ENCODE measurements at regions not wholly inside any gene's neighbourhood (a gene's known extent, or its start where the extent isn't known, plus 50 kb on each side); places are given as distances from the start of the nearest gene placed in this dataset.

DNA sequence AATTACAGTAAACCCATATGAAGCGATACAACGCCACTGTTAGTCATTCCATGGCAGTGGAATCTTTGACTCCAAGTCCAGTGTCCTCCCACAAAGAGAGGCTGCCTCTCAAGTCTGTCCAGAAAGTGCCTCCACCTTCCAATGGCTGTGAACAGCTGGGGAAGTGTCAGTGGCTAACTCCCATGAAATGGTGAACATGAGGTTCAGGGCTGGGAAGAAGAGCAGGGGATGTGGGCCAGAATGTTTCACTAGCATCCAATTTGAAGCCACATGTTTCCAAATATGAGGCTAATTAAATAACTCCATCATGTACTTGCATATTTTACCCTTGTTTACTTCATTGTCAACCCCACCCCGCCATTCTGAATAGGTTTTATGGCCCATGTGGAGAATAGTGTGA lies 53.1 kb upstream of the CHST15 start:
- no peak overlapping the region for H2BK15ac ChIP-seq (ENCODE audit: low read depth, low read length)
- no TSS peak for BruUV-seq (replicated peaks)
- TF ChIP-seq RAD21 (IDR thresholded peaks at IDR 0.05; ENCODE audit: low read length) (no peak), MAFK (IDR thresholded peaks at IDR 0.05; ENCODE audit: low read depth, low read length) (no peak), MXI1 (IDR thresholded peaks at IDR 0.05; ENCODE audit: borderline replicate concordance, low read depth, low read length) (no peak), CEBPB (IDR thresholded peaks at IDR 0.05; ENCODE audit: low read depth, low read length) (no peak), CHD1 (IDR thresholded peaks at IDR 0.05; ENCODE audit: low read depth, low read length) (no peak), MAZ (IDR thresholded peaks at IDR 0.05; ENCODE audit: borderline replicate concordance, low read depth, low read length) (no peak), RCOR1 (IDR thresholded peaks at IDR 0.05; ENCODE audit: insufficient replicate concordance, low read length) (no peak), FOS (IDR thresholded peaks at IDR 0.05; ENCODE audit: low read depth, low read length) (no peak), POLR2A (IDR thresholded peaks at IDR 0.05; ENCODE audit: low read depth, low read length) (no peak), SMC3 (IDR thresholded peaks at IDR 0.05; ENCODE audit: low read depth, low read length) (no peak), RFX5 (IDR thresholded peaks at IDR 0.05; ENCODE audit: low read depth, low read length) (no peak)
- TF ChIP-seq, protein P1, sequence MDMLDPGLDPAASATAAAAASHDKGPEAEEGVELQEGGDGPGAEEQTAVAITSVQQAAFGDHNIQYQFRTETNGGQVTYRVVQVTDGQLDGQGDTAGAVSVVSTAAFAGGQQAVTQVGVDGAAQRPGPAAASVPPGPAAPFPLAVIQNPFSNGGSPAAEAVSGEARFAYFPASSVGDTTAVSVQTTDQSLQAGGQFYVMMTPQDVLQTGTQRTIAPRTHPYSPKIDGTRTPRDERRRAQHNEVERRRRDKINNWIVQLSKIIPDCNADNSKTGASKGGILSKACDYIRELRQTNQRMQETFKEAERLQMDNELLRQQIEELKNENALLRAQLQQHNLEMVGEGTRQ (IDR thresholded peaks at IDR 0.05; ENCODE audit: low read depth, low read length): no peak
- H3K4ac ChIP-seq (ENCODE audit: low read depth, low read length): no peak overlapping the region
- no peak overlapping the region for H2BK120ac ChIP-seq (ENCODE audit: low read depth, low read length)
- DNase-seq (no peak), ATAC-seq (ENCODE audit: low read depth) (no peak)
- H3K4me3 ChIP-seq (ENCODE audit: insufficient read depth, low read depth, low read length): no peak overlapping the region
- H3K79me1 ChIP-seq (ENCODE audit: low read depth in 1 of 2, low read length in 2 of 2): no peaks in the 10 kb centered on the region
- ChIA-PET POLR2A (ENCODE audit: unreplicated experiment) (no interaction called here), CTCF (no interaction called here)
- no peaks in the 10 kb centered on the region for H3K4me1 ChIP-seq (ENCODE audit: control insufficient read depth, insufficient read depth, low read length)
- H4K5ac ChIP-seq (ENCODE audit: low read depth, low read length): no peak overlapping the region
- H3K14ac ChIP-seq (replicated peaks; ENCODE audit: low read depth, low read length): no peak overlapping the region
- no peaks in the 10 kb centered on the region for H3K36me3 ChIP-seq (ENCODE audit: control insufficient read depth, insufficient read depth, low read length)
- no peak overlapping the region for H2BK20ac ChIP-seq (ENCODE audit: low read depth, low read length)
- no peaks in the 10 kb centered on the region for H3K27me3 ChIP-seq (ENCODE audit: control insufficient read depth, insufficient read depth, low read length)
- WGBS, 2 experiments (ENCODE audit: extremely low coverage in 2 of 2, insufficient read length in 1 of 2): no CpG with 5 or more reads among the region's 3 CpGs
- dilution Hi-C loops (cut with HindIII; ENCODE audit: low sequenced_read_pairs, unreplicated experiment) (no loop called here), in situ Hi-C loops (cut with MboI; ENCODE audit: low sequenced_read_pairs) (no loop called here), intact Hi-C loops (cut with micrococcal nuclease) (no loop called here)
- H2AFZ ChIP-seq (replicated peaks; ENCODE audit: low read length, poor library complexity): no peak overlapping the region
- no peaks in the 10 kb centered on the region for H3K9me1 ChIP-seq (ENCODE audit: insufficient read depth, low read length)
- no peak overlapping the region for H3K9ac ChIP-seq (ENCODE audit: low read depth, low read length)
- no peak overlapping the region for H4K8ac ChIP-seq (ENCODE audit: low read depth in 2 of 2, low read length in 2 of 2)
- H3K56ac ChIP-seq (ENCODE audit: extremely low read depth, insufficient read depth, low read length): no peak overlapping the region
- H3K18ac ChIP-seq (ENCODE audit: low read depth, low read length): no peak overlapping the region
- no peak overlapping the region for H2AK5ac ChIP-seq (ENCODE audit: low read depth, low read length)
- no peak overlapping the region for H3K27ac ChIP-seq (ENCODE audit: insufficient read depth, low read length)
- no peak overlapping the region for H2BK5ac ChIP-seq (ENCODE audit: low read depth, low read length, poor library complexity, severe bottlenecking)
- H2AK9ac ChIP-seq (replicated peaks; ENCODE audit: low read depth, low read length, poor library complexity): no peak overlapping the region
- peaks cover 10% of the 10 kb centered on the region for H3K9me3 ChIP-seq (ENCODE audit: control insufficient read depth, insufficient read depth, low read length)
- no peaks in the 10 kb centered on the region for H4K20me1 ChIP-seq (ENCODE audit: insufficient read depth, low read length)
- no peak overlapping the region for H4K91ac ChIP-seq (ENCODE audit: insufficient read depth, low read depth, low read length)
- H3K23ac ChIP-seq (ENCODE audit: low read depth, low read length): no peak overlapping the region
- no peak overlapping the region for H3K4me2 ChIP-seq (ENCODE audit: low read depth, low read length)
